Brain microvascular endothelial cell (primary cell): ENCODE measurements at regions not wholly inside any gene's neighbourhood (a gene's known extent, or its start where the extent isn't known, plus 50 kb on each side); places are given as distances from the start of the nearest gene placed in this dataset.
"Not testable (repeated sequence)": the region's sequence is repeated elsewhere in the genome, so short reads cannot be mapped to it uniquely, and the experiment has no call there.

Experiments used
- DNase-seq: peaks from one replicate; pipeline ENCODE4 v3.0.0-alpha.2; 2020
- H3K27ac ChIP-seq: fragments of 250-450 bp; sonication (Bioruptor Pico); 2 replicates; pipeline ENCODE4 v1.5.1; 2020; ENCODE audit warnings: mild to moderate bottlenecking, moderate library complexity
- H3K27me3 ChIP-seq: fragments of 250-450 bp; sonication (Bioruptor Pico); replicated peaks from 2 replicates; pipeline ENCODE4 v1.5.1; 2020; ENCODE audit warnings: mild to moderate bottlenecking
- H3K36me3 ChIP-seq: fragments of 250-450 bp; sonication (Bioruptor Pico); replicated peaks from 2 replicates; pipeline ENCODE4 v1.5.1; 2020; ENCODE audit warnings: mild to moderate bottlenecking
- H3K4me3 ChIP-seq: 2 replicates; pipeline ENCODE4 v1.5.1; 2011; ENCODE audit warnings: low read depth, mild to moderate bottlenecking, control low read depth, low read length, moderate library complexity
- in situ Hi-C: cut with HindIII; loops from 2 replicates; pipeline ENCODE4 v1.10.0; 2017; ENCODE audit warnings: low sequenced_read_pairs, low pct_ligation_motif_present
- TF ChIP-seq, protein P1 (sequence below): IDR thresholded peaks from 2 replicates; pipeline ENCODE4 v1.5.1; 2011; ENCODE audit warnings: low read depth, mild to moderate bottlenecking, moderate library complexity, low read length, control low read depth, inconsistent platforms; ENCODE audit errors: missing control alignments

DNA sequence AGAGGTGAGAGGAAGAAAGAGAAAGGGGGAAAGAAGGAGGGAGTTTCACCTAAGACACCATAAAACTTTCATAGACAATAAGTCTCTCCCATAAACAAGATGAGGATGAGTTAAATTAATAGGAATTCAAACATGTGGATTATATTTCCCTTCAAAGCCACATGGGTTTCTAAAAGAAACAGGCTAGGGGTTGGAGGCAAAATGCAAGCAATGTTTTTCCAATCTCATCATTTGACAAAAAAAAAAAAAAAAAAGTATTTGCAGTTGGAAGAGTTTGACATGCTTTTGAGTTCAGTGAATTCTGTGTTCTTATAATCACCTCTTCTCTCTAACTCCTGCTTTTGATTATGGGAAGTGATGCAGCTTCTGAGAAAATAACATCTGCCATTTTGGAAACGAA, 186.1 kb upstream of the ADRA1D start:
- TF ChIP-seq, protein P1, sequence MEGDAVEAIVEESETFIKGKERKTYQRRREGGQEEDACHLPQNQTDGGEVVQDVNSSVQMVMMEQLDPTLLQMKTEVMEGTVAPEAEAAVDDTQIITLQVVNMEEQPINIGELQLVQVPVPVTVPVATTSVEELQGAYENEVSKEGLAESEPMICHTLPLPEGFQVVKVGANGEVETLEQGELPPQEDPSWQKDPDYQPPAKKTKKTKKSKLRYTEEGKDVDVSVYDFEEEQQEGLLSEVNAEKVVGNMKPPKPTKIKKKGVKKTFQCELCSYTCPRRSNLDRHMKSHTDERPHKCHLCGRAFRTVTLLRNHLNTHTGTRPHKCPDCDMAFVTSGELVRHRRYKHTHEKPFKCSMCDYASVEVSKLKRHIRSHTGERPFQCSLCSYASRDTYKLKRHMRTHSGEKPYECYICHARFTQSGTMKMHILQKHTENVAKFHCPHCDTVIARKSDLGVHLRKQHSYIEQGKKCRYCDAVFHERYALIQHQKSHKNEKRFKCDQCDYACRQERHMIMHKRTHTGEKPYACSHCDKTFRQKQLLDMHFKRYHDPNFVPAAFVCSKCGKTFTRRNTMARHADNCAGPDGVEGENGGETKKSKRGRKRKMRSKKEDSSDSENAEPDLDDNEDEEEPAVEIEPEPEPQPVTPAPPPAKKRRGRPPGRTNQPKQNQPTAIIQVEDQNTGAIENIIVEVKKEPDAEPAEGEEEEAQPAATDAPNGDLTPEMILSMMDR, result no peak
- no peak for DNase-seq
- Histone ChIP-seq H3K4me3 (no peak overlapping the region), H3K36me3 (no peaks in the 10 kb centered on the region), H3K27ac (no peak overlapping the region), H3K27me3 (no peaks in the 10 kb centered on the region)
- in situ Hi-C loops, result no loop called here

DNA sequence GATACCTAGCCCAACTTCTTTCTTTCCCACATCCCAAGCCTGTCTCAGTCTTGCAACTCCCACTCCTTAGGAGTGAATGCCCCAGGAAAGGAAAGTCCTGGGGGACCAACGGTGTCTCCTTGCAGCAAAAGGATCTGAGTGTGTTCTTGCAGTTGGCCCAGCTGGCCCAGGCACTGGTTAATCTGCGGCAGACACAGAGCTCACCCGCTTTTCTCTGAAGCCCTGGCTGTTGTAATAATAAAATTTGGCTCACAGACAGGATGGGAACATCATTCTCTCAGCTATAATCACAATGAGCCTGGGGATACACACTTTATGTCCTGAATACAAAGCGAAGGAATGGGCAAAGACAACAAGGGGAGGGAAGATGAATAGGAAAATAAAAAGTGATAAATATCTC, 185.6 kb upstream of the ADRA1D start:
- H3K4me3 ChIP-seq, result no peak overlapping the region
- no peak for DNase-seq
- TF ChIP-seq, protein P1, result no peak
- H3K36me3 ChIP-seq, result no peaks in the 10 kb centered on the region
- in situ Hi-C loops, result no loop called here
- H3K27ac ChIP-seq, result no peak overlapping the region
- no peaks in the 10 kb centered on the region for H3K27me3 ChIP-seq

DNA sequence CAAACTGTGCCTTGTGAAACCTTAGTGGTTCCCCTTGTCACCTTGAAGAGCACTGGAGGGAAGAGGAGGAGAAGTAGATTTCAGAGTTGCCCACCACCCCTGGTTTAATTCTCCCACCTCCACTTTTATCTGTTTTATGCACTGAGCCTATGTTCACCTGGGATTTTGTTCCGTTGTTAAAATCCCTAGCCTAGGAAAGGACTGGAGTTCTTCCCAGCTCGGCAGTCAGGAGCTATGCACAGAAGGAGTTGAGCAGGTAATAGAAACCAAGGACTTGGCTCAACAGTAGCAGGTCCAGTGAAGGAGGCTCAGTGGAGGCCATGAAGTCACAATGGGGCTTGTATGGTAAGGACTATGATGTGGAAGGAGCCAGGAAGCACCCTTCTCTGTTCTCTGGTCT, 182.4 kb upstream of the ADRA1D start:
- in situ Hi-C loops, result no loop called here
- TF ChIP-seq, protein P1, result no peak

DNA sequence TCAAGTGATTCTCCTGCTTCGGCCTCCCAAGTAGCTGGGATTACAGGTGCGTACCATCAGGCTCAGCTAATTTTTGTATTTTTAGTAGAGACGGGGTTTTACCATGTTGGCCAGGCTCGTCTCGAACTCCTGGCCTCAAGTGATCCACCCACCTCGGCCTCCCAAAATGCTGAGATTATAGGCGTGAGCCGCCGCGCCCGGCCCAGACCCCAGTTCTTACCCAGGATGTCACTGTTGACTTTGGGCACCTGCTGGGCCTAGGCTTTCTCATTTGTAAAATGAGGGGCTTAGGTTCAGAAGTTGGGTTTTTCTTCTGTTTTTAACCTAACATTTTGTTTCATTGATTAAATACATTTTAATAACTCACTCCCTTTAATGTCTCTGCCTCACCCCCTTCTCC, 181.7 kb upstream of the ADRA1D start:
- H3K27me3 ChIP-seq, H3K27ac ChIP-seq, H3K36me3 ChIP-seq, DNase-seq, in situ Hi-C loops, H3K4me3 ChIP-seq: not testable (repeated sequence)

More for the DNA sequence above, 182.4 kb upstream of the ADRA1D start:
- no peak for DNase-seq
- H3K4me3 ChIP-seq, result no peak overlapping the region
- no peaks in the 10 kb centered on the region for H3K36me3 ChIP-seq
- no peak overlapping the region for H3K27ac ChIP-seq
- H3K27me3 ChIP-seq, result no peaks in the 10 kb centered on the region

DNA sequence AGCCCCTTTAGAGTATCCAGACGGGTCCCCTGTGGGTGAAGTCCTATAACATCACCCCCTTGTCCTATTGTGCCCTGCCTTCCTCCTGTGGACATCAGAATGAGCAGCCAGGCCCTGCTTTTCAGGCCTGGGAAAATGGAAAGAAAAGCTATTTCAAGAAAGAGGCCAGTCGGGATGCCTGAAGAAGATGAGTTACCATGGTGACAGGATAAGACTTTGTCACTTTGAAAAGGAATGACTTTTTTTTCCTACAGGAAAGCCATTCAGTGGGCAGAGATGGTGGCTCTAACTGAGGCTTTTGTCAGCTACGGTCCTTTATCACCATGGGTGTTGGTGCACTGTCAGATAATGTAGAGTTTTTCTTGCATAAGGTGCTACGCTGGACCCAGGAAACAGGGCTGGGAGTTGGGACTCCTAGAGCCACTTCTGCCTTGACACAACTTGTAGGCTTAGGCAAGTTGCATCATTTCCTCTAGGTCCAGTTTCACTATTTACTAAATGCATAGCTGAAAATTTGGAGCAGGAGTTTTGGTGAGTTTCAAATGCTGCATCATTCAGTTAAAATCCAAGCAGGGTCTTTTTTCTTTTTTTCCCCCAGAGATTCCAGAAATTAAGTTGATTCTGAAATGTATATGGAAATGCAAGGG, 179.0 kb upstream of the ADRA1D start:
- Histone ChIP-seq H3K36me3 (no peaks in the 10 kb centered on the region), H3K27ac (no peak overlapping the region), H3K4me3 (no peak overlapping the region), H3K27me3 (no peaks in the 10 kb centered on the region)
- in situ Hi-C loops, result no loop called here
- TF ChIP-seq, protein P1, result no peak
- no peak for DNase-seq

DNA sequence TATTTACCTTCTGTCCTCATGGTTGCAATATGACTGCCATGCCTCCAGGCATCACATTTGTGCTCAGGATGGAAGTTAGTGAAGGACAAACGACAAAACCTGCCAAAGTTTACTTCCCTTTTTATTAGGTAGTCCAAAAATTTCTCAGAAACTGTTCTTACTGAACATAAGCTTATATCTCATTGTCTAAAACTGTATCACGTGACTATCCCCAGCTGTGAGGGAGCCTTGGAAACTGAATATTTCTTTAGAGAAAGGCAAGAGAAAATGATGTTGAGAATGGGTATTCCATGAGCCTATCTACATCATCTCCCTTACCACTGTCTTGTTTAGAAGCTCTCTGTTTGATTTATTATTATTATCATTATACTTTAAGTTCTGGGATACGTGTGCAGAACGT, 169.1 kb upstream of the ADRA1D start:
- H3K27me3 ChIP-seq, result no peaks in the 10 kb centered on the region
- no peaks in the 10 kb centered on the region for H3K36me3 ChIP-seq
- in situ Hi-C loops, result no loop called here
- DNase-seq, result no peak
- H3K27ac ChIP-seq, result no peak overlapping the region
- TF ChIP-seq, protein P1, result no peak
- H3K4me3 ChIP-seq, result no peak overlapping the region
